Common myeloid progenitor, CD34-positive (primary cell): ENCODE measurements at regions not wholly inside any gene's neighbourhood (a gene's known extent, or its start where the extent isn't known, plus 50 kb on each side); places are given as distances from the start of the nearest gene placed in this dataset.

Experiments used
- CTCF ChIA-PET: fragments of 350-600 bp; sonication (Branson Sonifier 250); formaldehyde crosslinking; loops from one replicate; lab custom pipeline; 2021; ENCODE audit warnings: antibody characterized with exemption; lab: Charles Lee
- POLR2A ChIA-PET: fragments of 350-600 bp; sonication (Branson Sonifier 250); formaldehyde crosslinking; loops from one replicate; lab custom pipeline; 2021; ENCODE audit warnings: antibody characterized with exemption; lab: Charles Lee
- DNase-seq, 3 donors: peaks; one replicate each; pipeline versions ENCODE4 v3.0.0 to v3.0.0-alpha.2; 2013
- H3K27ac ChIP-seq, 2 experiments: 1 replicate in 1 of 2; 2 replicates in 1 of 2; pipeline ENCODE4 v1.7.0; 2013; ENCODE audit warnings: inconsistent platforms in 2 of 2, low read length in 2 of 2, mild to moderate bottlenecking in 2 of 2, low read depth in 1 of 2, moderate library complexity in 1 of 2; ENCODE audit not compliant: severe bottlenecking in 2 of 2, insufficient read depth in 1 of 2, poor library complexity in 1 of 2
- H3K27me3 ChIP-seq, 5 experiments: replicated peaks in 2 of 5; 1 replicate in 3 of 5; 2 replicates in 2 of 5; pipeline versions ENCODE4 v1.6.1 to v1.7.0; 2013; ENCODE audit warnings: low read length in 4 of 5, mild to moderate bottlenecking in 2 of 5, moderate library complexity in 2 of 5, inconsistent platforms in 1 of 5; ENCODE audit not compliant: insufficient read depth in 5 of 5, control insufficient read depth in 4 of 5
- H3K36me3 ChIP-seq, 4 experiments: 1 replicate in 2 of 4; 2 replicates in 2 of 4; pipeline versions ENCODE4 v1.6.1 to v1.7.0; 2013; ENCODE audit warnings: low read length in 3 of 4, control low read depth in 1 of 4, mild to moderate bottlenecking in 1 of 4; ENCODE audit not compliant: control insufficient read depth in 4 of 4, insufficient read depth in 4 of 4
- H3K4me1 ChIP-seq, 4 experiments: 1 replicate in 3 of 4; 2 replicates in 1 of 4; pipeline versions ENCODE4 v1.6.1 to v1.7.1; 2013; ENCODE audit warnings: low read length in 3 of 4, mild to moderate bottlenecking in 3 of 4, control low read depth in 1 of 4, inconsistent platforms in 1 of 4, moderate library complexity in 1 of 4; ENCODE audit not compliant: control insufficient read depth in 4 of 4, insufficient read depth in 4 of 4; ENCODE audit errors: control extremely low read depth in 1 of 4
- H3K4me3 ChIP-seq, 7 experiments: 1 replicate in 4 of 7; 2 replicates in 3 of 7; pipeline versions ENCODE4 v1.5.1 to v1.7.0; 2013; ENCODE audit warnings: mild to moderate bottlenecking in 7 of 7, low read length in 6 of 7, moderate library complexity in 6 of 7, inconsistent platforms in 2 of 7, low read depth in 2 of 7, control low read depth in 1 of 7; ENCODE audit not compliant: insufficient read depth in 4 of 7, control insufficient read depth in 1 of 7; ENCODE audit errors: extremely low read depth in 1 of 7
- H3K9me3 ChIP-seq, 5 experiments: 1 replicate in 4 of 5; 2 replicates in 1 of 5; pipeline versions ENCODE4 v1.6.1 to v1.7.1; 2013; ENCODE audit warnings: low read length in 4 of 5, mild to moderate bottlenecking in 2 of 5, inconsistent platforms in 1 of 5, low read depth in 1 of 5, moderate library complexity in 1 of 5; ENCODE audit not compliant: control insufficient read depth in 4 of 5, insufficient read depth in 2 of 5; ENCODE audit errors: control extremely low read depth in 1 of 5
- WGBS: methylation state at CpG from one replicate; pipeline ENCODE4 v1.1.5; 2013; ENCODE audit not compliant: insufficient coverage; 5-methylcytosine and 5-hydroxymethylcytosine counted together

DNA sequence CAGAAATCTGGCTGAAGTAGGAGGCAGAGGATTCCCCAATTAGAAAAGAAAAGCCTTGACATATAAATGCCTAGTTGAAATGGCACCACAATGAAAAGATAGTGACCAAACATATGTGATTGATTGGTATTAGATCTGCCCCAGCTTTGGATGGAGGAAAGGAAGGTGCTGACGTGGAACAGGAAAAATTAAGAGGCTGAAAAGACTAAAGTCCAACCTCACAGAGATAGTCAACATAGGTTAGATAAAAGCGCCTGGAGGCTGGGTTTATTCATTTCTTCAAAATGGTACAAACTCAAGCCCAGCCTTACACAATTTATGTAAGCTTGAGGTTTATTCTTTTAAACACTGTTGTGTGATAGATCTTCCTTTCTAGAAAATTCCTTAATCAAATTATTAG is 129.6 kb downstream of the RPS29 start:
- POLR2A ChIA-PET, result no interaction called here
- CTCF ChIA-PET, result interaction anchor here (1.6 kb wide), 1 partner anchor 94 kb away, joined by 3 read pairs; no protein-coding TSS in a partner anchor
- no CpG with 5 or more reads among the region's 2 CpGs for WGBS

DNA sequence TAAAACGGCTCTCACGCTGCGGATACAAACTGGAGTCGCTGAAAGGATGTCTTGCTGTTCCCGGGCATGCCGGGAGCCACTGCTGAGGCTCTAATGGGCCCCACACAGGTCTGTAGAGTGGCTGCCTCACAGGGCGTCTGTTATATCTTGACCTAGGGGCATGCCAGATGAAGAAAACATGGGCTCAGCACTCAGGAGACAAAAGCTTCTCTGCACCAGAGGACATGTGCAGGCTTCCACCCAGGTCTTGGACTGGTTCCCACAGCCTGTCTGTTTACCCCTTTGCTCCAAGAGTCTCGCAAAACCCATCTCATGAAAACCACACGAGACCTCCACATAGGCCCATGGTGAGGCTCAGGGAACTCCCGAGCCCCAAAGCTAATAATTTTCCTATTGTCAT is 134.2 kb downstream of the RPS29 start:
- Histone ChIP-seq H3K9me3 (peaks cover 0 to 21% (median 7%) of the 10 kb centered on the region in 5 experiments), H3K4me3 (no peak overlapping the region), H3K4me1 (no peaks in the 10 kb centered on the region), H3K27ac (no peak overlapping the region), H3K27me3 (no peaks in the 10 kb centered on the region), H3K36me3 (no peaks in the 10 kb centered on the region)
- ChIA-PET CTCF (interaction anchor here (3.7 kb wide), 1 partner anchor 9 kb away, joined by 16 read pairs; no protein-coding TSS in a partner anchor), POLR2A (no interaction called here)
- 97% methylated on average over 10 of the region's 10 CpGs for WGBS
- DNase-seq, result no peak

More for the DNA sequence above, 129.6 kb downstream of the RPS29 start:
- Histone ChIP-seq H3K4me1 (peaks cover 0 to 2% (median 0%) of the 10 kb centered on the region in 4 experiments), H3K27me3 (no peaks in the 10 kb centered on the region), H3K4me3 (no peak overlapping the region), H3K36me3 (no peaks in the 10 kb centered on the region), H3K27ac (no peak overlapping the region), H3K9me3 (no peaks in the 10 kb centered on the region)
- DNase-seq, result no peak

DNA sequence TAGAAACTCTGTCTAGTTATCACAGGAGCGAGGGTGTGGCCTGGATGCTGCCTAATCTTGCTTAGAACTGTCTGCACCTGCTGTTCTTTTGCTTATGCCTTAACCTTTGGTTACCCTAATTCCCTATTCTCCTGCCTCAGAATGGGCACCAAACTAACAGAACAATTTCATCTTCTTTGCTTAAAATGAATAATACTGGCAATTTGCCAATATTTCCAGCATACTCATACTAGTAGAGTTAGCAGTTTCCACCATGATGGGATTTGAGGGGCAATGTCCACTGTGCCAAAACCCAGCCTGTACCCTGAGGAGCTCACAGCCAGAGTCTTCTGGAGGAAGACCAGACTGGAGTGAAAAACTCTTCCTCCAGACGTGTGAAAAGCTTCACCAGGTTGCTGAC is 136.4 kb downstream of the RPS29 start:
- H3K4me3 ChIP-seq, result no peak overlapping the region
- no peaks in the 10 kb centered on the region for H3K36me3 ChIP-seq
- no peak overlapping the region for H3K27ac ChIP-seq
- POLR2A ChIA-PET, result no interaction called here
- peaks cover 0 to 21% (median 7%) of the 10 kb centered on the region in 5 experiments for H3K9me3 ChIP-seq
- H3K4me1 ChIP-seq, result no peaks in the 10 kb centered on the region
- no peak for DNase-seq
- CTCF ChIA-PET, result interaction anchor here (1.1 to 3.7 kb wide), 2 partner anchors 11 kb away, joined by 3 to 16 read pairs; no protein-coding TSS in a partner anchor
- 100% methylated on average over 2 of the region's 2 CpGs for WGBS
- no peaks in the 10 kb centered on the region for H3K27me3 ChIP-seq

DNA sequence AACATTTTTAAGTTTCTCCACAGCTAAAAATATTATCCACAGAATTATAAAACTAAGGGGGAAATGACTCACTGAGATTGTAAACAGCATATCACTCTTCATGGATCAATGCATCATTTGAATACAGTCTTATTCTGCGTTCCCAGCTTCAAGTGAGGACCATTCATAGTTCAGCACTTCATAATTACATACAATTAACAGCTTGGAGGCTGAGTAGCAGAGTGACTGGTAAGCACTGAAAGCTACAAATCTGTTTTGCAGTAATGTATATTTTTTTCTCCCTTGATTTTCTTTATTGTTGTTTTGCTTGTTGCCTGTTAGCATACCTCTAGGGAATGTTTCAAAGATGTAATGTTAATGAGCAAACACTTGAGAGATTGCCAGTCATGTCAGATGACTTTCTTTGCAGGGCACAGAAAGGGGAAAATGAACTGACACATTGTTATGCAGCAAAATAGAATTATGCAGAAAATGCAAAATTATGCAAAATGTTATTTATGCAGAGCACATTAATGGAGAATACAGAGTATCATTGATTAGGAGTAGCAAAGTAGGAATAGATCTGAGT is 138.6 kb downstream of the RPS29 start:
- ChIA-PET POLR2A (no interaction called here), CTCF (interaction anchor here (1.6 to 4.6 kb wide), 2 partner anchors 9 to 15 kb away, joined by 5 to 23 read pairs; no protein-coding TSS in a partner anchor)
- WGBS, result 80% methylated on average over 1 of the region's 1 CpG
- no peak overlapping the region for H3K27ac ChIP-seq
- no peaks in the 10 kb centered on the region for H3K27me3 ChIP-seq
- no peak for DNase-seq
- no peaks in the 10 kb centered on the region for H3K4me1 ChIP-seq
- H3K4me3 ChIP-seq, result no peak overlapping the region
- H3K36me3 ChIP-seq, result no peaks in the 10 kb centered on the region
- H3K9me3 ChIP-seq, result peaks cover 0 to 21% (median 7%) of the 10 kb centered on the region in 5 experiments

DNA sequence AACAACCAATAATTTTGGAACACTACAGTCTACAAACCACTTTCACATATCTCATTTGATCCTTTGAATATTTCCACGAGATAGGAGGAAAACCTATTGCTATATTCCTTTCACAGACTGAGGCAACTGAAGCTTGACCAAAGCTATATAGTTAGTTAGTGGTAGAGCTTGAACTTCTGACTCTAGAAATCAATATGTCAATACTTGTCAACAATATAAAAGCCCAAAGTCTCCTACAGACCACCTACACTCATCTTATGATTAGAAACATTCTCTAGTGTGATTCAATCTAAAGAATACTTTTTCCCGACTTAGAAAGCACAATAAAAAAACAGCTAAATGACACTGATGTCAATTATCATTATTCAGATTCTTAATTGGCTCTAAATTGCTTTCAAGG is 139.4 kb downstream of the RPS29 start:
- no peak for DNase-seq
- Histone ChIP-seq H3K4me3 (no peak overlapping the region), H3K27ac (no peak overlapping the region), H3K36me3 (no peaks in the 10 kb centered on the region), H3K27me3 (no peaks in the 10 kb centered on the region), H3K9me3 (peaks cover 0 to 21% (median 7%) of the 10 kb centered on the region in 5 experiments), H3K4me1 (no peaks in the 10 kb centered on the region)
- WGBS, result 100% methylated on average over 1 of the region's 2 CpGs
- CTCF ChIA-PET, result interaction anchor here (1.6 to 4.6 kb wide), 2 partner anchors 9 to 16 kb away, joined by 5 to 23 read pairs; no protein-coding TSS in a partner anchor
- POLR2A ChIA-PET, result no interaction called here

DNA sequence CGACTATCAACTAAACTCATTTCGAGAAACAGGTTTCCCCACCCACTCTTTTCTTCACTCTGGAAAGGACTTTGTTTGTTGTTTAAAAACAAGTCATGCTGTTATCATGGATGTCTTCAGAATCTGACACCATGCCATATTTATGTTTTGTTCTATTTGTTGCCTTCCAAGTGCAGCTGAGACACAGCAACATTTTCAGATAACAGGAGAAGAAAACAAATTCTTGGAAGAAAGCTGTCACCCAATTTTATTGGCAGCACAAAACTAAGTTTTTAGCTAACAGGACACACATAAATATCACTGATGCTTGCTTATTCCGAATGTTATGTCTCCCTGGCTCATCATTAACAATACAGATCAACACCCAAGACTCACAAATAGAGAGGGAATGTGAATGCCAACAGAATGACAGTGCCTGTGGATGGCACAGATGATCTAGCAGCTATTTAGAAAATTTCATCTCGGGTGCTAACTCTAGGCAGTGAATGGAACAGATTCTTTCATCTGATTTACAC is 147.9 kb downstream of the RPS29 start:
- ChIA-PET CTCF (interaction anchor here (0.9 to 1.2 kb wide), 2 partner anchors 8 to 23 kb away, joined by 3 to 5 read pairs; no protein-coding TSS in a partner anchor), POLR2A (no interaction called here)
- no peaks in the 10 kb centered on the region for H3K36me3 ChIP-seq
- no peak overlapping the region for H3K4me3 ChIP-seq
- H3K27me3 ChIP-seq, result no peaks in the 10 kb centered on the region
- no peaks in the 10 kb centered on the region for H3K4me1 ChIP-seq
- no peak for DNase-seq
- H3K9me3 ChIP-seq, result peaks cover 0 to 6% (median 2%) of the 10 kb centered on the region in 5 experiments
- 89% methylated on average over 1 of the region's 4 CpGs for WGBS
- H3K27ac ChIP-seq, result no peak overlapping the region

DNA sequence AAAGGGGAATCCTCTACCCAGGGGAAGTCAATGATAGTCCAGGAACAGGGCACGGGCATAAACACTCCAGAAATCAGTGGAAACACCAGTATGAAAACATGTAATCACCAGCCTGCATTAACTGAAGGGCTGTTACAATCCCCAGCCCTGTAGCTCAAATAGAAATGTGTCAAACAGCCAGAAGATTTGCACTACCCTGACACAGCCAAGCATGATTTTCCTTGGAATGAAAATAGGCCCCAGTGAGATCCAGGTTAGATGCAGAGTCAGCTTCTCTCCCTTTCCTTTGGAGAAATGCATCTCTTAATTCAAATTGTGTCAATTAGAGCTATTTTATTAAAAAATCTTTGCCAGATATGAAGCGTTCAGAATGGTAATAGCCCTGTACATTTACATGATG is 158.1 kb downstream of the RPS29 start:
- no peaks in the 10 kb centered on the region for H3K4me1 ChIP-seq
- H3K36me3 ChIP-seq, result no peaks in the 10 kb centered on the region
- CTCF ChIA-PET, result interaction anchor here (0.8 kb wide), 1 partner anchor 100 kb away, joined by 4 read pairs; no protein-coding TSS in a partner anchor
- no peak overlapping the region for H3K4me3 ChIP-seq
- DNase-seq, result no peak
- H3K9me3 ChIP-seq, result peaks cover 0 to 15% (median 1%) of the 10 kb centered on the region in 5 experiments
- POLR2A ChIA-PET, result no interaction called here
- no peak overlapping the region for H3K27ac ChIP-seq
- H3K27me3 ChIP-seq, result peaks cover 0 to 4% (median 3%) of the 10 kb centered on the region in 5 experiments
- WGBS, result 75% methylated on average over 1 of the region's 2 CpGs
